Prostate gland (tissue), 2 donors: ENCODE measurements at regions not wholly inside any gene's neighbourhood (a gene's known extent, or its start where the extent isn't known, plus 50 kb on each side); places are given as distances from the start of the nearest gene placed in this dataset.

Experiments
- POLR2A ChIP-seq: fragments of 450-650 bp; IDR thresholded peaks from one replicate; pipeline ENCODE4 v1.6.1; 2016; ENCODE audit warnings: antibody characterized with exemption, mild to moderate bottlenecking
- POLR2AphosphoS5 ChIP-seq: sonication (generic); formaldehyde crosslinking; IDR thresholded peaks from one replicate; pipeline ENCODE4 v1.6.1; 2017; ENCODE audit warnings: antibody characterized with exemption
- TF ChIP-seq, protein P1 (sequence below), 4 experiments: fragments of 200-600 bp in 2 of 4; fragments of 450-650 bp in 2 of 4; sonication (generic) in 2 of 4; IDR thresholded peaks; 1 replicate in 3 of 4; 2 replicates in 1 of 4; pipeline ENCODE4 v1.5.1; 2016 to 2019; ENCODE audit warnings: antibody characterized with exemption in 4 of 4, mild to moderate bottlenecking in 2 of 4, moderate library complexity in 2 of 4

DNA sequence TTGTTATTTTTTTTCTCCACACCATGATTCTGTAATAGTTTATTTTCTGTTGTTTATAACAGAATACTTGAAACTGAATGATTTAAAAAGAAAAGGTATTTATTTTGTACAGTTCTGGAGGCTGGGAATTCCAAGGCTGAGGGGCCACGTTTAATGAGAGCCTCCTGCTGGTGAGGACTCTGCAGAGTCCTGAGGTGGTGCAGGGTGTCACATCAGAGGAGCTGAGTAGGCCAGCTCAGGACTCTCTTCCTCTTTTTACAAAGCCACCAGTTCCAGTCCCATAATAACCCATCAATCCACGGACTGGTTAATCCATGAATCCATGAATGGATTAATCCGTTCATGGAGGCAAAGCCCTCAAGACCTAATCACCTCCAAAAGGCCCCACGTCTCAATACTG lies 71.6 kb downstream of the TFAP2A start:
- TF ChIP-seq, protein P1, sequence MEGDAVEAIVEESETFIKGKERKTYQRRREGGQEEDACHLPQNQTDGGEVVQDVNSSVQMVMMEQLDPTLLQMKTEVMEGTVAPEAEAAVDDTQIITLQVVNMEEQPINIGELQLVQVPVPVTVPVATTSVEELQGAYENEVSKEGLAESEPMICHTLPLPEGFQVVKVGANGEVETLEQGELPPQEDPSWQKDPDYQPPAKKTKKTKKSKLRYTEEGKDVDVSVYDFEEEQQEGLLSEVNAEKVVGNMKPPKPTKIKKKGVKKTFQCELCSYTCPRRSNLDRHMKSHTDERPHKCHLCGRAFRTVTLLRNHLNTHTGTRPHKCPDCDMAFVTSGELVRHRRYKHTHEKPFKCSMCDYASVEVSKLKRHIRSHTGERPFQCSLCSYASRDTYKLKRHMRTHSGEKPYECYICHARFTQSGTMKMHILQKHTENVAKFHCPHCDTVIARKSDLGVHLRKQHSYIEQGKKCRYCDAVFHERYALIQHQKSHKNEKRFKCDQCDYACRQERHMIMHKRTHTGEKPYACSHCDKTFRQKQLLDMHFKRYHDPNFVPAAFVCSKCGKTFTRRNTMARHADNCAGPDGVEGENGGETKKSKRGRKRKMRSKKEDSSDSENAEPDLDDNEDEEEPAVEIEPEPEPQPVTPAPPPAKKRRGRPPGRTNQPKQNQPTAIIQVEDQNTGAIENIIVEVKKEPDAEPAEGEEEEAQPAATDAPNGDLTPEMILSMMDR (IDR thresholded peaks at IDR 0.05), result no peak
- TF ChIP-seq POLR2A (no peak), POLR2AphosphoS5 (no peak)
